ENCODE measurements at regions not wholly inside any gene's neighbourhood (a gene's known extent, or its start where the extent isn't known, plus 50 kb on each side); places are given as distances from the start of the nearest gene placed in this dataset.
A peak's percentile ranks its signal among the peaks of the same experiment; 100 is the strongest.

DNA sequence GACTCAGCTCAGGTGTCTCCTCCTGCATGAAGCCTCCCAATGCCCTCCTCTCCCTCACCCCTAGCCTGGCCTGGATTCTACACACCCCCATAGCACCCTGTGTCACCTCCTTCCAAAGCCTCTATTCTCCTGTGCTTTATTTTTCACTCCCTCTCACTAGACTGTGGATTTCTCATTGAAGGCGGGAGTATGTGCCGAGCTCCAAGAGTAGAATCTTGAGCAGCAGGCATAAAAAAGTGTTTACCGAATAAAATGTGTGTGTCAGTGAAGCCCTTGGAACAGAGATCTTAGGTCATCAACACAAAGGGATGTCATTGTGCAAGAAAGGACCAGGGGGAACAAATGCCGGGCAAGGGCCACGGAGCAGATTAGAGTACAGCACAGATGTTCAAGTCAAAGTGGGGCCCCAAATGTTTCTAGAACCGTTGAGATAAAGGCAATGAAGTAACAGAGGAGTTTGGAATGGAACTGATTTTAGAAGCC is 106.1 kb upstream of the TMEM170B start (continued):
- TF ChIP-seq, protein P1, sequence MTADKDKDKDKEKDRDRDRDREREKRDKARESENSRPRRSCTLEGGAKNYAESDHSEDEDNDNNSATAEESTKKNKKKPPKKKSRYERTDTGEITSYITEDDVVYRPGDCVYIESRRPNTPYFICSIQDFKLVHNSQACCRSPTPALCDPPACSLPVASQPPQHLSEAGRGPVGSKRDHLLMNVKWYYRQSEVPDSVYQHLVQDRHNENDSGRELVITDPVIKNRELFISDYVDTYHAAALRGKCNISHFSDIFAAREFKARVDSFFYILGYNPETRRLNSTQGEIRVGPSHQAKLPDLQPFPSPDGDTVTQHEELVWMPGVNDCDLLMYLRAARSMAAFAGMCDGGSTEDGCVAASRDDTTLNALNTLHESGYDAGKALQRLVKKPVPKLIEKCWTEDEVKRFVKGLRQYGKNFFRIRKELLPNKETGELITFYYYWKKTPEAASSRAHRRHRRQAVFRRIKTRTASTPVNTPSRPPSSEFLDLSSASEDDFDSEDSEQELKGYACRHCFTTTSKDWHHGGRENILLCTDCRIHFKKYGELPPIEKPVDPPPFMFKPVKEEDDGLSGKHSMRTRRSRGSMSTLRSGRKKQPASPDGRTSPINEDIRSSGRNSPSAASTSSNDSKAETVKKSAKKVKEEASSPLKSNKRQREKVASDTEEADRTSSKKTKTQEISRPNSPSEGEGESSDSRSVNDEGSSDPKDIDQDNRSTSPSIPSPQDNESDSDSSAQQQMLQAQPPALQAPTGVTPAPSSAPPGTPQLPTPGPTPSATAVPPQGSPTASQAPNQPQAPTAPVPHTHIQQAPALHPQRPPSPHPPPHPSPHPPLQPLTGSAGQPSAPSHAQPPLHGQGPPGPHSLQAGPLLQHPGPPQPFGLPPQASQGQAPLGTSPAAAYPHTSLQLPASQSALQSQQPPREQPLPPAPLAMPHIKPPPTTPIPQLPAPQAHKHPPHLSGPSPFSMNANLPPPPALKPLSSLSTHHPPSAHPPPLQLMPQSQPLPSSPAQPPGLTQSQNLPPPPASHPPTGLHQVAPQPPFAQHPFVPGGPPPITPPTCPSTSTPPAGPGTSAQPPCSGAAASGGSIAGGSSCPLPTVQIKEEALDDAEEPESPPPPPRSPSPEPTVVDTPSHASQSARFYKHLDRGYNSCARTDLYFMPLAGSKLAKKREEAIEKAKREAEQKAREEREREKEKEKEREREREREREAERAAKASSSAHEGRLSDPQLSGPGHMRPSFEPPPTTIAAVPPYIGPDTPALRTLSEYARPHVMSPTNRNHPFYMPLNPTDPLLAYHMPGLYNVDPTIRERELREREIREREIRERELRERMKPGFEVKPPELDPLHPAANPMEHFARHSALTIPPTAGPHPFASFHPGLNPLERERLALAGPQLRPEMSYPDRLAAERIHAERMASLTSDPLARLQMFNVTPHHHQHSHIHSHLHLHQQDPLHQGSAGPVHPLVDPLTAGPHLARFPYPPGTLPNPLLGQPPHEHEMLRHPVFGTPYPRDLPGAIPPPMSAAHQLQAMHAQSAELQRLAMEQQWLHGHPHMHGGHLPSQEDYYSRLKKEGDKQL (CRISPR knock-in tag; IDR thresholded peaks at IDR 0.05; ENCODE audit: low read depth) = 0 out of 2 replicates have a peak, but pooled peaks have one; percentile 38
- TF ChIP-seq, protein P2, sequence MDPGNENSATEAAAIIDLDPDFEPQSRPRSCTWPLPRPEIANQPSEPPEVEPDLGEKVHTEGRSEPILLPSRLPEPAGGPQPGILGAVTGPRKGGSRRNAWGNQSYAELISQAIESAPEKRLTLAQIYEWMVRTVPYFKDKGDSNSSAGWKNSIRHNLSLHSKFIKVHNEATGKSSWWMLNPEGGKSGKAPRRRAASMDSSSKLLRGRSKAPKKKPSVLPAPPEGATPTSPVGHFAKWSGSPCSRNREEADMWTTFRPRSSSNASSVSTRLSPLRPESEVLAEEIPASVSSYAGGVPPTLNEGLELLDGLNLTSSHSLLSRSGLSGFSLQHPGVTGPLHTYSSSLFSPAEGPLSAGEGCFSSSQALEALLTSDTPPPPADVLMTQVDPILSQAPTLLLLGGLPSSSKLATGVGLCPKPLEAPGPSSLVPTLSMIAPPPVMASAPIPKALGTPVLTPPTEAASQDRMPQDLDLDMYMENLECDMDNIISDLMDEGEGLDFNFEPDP (CRISPR knock-in tag; conservative IDR thresholded peaks at IDR 0.05) = no peak
- TF ChIP-seq MEIS2 (CRISPR knock-in tag; IDR thresholded peaks at IDR 0.05) (no peak), ZNF670 (CRISPR knock-in tag; IDR thresholded peaks at IDR 0.05; ENCODE audit: borderline replicate concordance) (0 out of 2 replicates have a peak, but pooled peaks have one; percentile 39), RBM22 (optimal IDR thresholded peaks at IDR 0.05; ENCODE audit: low read length) (no peak), ZNF816 (CRISPR knock-in tag; IDR thresholded peaks at IDR 0.05; ENCODE audit: borderline replicate concordance) (no peak), ZNF709 (CRISPR knock-in tag; IDR thresholded peaks at IDR 0.05) (peak; percentile 49; the same call in 1 of the 2 replicates), MBNL3 (CRISPR knock-in tag; conservative IDR thresholded peaks at IDR 0.05) (no peak), PAF1 (CRISPR knock-in tag; IDR thresholded peaks at IDR 0.05) (no peak), ZNF678 (CRISPR knock-in tag; IDR thresholded peaks at IDR 0.05) (no peak), RFXANK (CRISPR knock-in tag; IDR thresholded peaks at IDR 0.05) (no peak), ZC3H13 (CRISPR knock-in tag; IDR thresholded peaks at IDR 0.05) (no peak), NCOA2 (CRISPR knock-in tag; IDR thresholded peaks at IDR 0.05) (peak; percentile 82)
- TF ChIP-seq, protein P3, sequence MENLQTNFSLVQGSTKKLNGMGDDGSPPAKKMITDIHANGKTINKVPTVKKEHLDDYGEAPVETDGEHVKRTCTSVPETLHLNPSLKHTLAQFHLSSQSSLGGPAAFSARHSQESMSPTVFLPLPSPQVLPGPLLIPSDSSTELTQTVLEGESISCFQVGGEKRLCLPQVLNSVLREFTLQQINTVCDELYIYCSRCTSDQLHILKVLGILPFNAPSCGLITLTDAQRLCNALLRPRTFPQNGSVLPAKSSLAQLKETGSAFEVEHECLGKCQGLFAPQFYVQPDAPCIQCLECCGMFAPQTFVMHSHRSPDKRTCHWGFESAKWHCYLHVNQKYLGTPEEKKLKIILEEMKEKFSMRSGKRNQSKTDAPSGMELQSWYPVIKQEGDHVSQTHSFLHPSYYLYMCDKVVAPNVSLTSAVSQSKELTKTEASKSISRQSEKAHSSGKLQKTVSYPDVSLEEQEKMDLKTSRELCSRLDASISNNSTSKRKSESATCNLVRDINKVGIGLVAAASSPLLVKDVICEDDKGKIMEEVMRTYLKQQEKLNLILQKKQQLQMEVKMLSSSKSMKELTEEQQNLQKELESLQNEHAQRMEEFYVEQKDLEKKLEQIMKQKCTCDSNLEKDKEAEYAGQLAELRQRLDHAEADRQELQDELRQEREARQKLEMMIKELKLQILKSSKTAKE (CRISPR knock-in tag; IDR thresholded peaks at IDR 0.05; ENCODE audit: borderline replicate concordance) = no peak
- TF ChIP-seq, protein P4, sequence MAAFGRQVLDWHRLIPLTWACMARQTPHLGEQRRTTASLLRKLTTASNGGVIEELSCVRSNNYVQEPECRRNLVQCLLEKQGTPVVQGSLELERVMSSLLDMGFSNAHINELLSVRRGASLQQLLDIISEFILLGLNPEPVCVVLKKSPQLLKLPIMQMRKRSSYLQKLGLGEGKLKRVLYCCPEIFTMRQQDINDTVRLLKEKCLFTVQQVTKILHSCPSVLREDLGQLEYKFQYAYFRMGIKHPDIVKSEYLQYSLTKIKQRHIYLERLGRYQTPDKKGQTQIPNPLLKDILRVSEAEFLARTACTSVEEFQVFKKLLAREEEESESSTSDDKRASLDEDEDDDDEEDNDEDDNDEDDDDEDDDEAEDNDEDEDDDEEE (CRISPR knock-in tag; IDR thresholded peaks at IDR 0.05) = peak; percentile 62; the same call in 1 of the 2 replicates
- TF ChIP-seq, protein P5, sequence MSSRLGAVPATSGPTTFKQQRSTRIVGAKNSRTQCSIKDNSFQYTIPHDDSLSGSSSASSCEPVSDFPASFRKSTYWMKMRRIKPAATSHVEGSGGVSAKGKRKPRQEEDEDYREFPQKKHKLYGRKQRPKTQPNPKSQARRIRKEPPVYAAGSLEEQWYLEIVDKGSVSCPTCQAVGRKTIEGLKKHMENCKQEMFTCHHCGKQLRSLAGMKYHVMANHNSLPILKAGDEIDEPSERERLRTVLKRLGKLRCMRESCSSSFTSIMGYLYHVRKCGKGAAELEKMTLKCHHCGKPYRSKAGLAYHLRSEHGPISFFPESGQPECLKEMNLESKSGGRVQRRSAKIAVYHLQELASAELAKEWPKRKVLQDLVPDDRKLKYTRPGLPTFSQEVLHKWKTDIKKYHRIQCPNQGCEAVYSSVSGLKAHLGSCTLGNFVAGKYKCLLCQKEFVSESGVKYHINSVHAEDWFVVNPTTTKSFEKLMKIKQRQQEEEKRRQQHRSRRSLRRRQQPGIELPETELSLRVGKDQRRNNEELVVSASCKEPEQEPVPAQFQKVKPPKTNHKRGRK (CRISPR knock-in tag; IDR thresholded peaks at IDR 0.05) = no peak
- TF ChIP-seq, protein P6, sequence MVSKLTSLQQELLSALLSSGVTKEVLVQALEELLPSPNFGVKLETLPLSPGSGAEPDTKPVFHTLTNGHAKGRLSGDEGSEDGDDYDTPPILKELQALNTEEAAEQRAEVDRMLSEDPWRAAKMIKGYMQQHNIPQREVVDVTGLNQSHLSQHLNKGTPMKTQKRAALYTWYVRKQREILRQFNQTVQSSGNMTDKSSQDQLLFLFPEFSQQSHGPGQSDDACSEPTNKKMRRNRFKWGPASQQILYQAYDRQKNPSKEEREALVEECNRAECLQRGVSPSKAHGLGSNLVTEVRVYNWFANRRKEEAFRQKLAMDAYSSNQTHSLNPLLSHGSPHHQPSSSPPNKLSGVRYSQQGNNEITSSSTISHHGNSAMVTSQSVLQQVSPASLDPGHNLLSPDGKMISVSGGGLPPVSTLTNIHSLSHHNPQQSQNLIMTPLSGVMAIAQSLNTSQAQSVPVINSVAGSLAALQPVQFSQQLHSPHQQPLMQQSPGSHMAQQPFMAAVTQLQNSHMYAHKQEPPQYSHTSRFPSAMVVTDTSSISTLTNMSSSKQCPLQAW (CRISPR knock-in tag; IDR thresholded peaks at IDR 0.05) = peak; percentile 46; the same call in 1 of the 2 replicates

Measured in HepG2 (cell line).